ENCODE measurements at regions not wholly inside any gene's neighbourhood (a gene's known extent, or its start where the extent isn't known, plus 50 kb on each side); places are given as distances from the start of the nearest gene placed in this dataset.

- DNase-seq (no peak), ATAC-seq (replicated peaks in 1 of 4) (no peak)
- H3K4me3 ChIP-seq (ENCODE audit: control insufficient read depth in 1 of 2, extremely low read depth in 1 of 2, low read length in 1 of 2) = no peak overlapping the region
- H3K4me1 ChIP-seq (ENCODE audit: control insufficient read depth in 1 of 2, extremely low read depth in 1 of 2, insufficient read depth in 2 of 2, low read length in 2 of 2) = no peaks in the 10 kb centered on the region
- no peaks in the 10 kb centered on the region for H3K27me3 ChIP-seq (replicated peaks in 1 of 2; ENCODE audit: control insufficient read depth in 2 of 2, extremely low read depth in 1 of 2, insufficient read depth in 2 of 2, low read length in 1 of 2)
- no peak overlapping the region for H3K27ac ChIP-seq (ENCODE audit: low read length)
- CTCF ChIA-PET = no interaction called here
- no peaks in the 10 kb centered on the region for H3K27me3 Mint-ChIP-seq
- WGBS (ENCODE audit: insufficient coverage) = no CpG with 5 or more reads among the region's 4 CpGs
- no peak overlapping the region for H3K27ac Mint-ChIP-seq
- H3K36me3 ChIP-seq (ENCODE audit: control insufficient read depth in 2 of 2, extremely low read depth in 1 of 2, insufficient read depth in 1 of 2, low read length in 1 of 2) = no peaks in the 10 kb centered on the region
- POLR2A ChIA-PET = no interaction called here
- no peaks in the 10 kb centered on the region for H3K4me1 Mint-ChIP-seq
- no peak overlapping the region for H3K4me3 Mint-ChIP-seq
- no peaks in the 10 kb centered on the region for H3K9me3 Mint-ChIP-seq
- no peaks in the 10 kb centered on the region for H3K9me3 ChIP-seq
- no peaks in the 10 kb centered on the region for H3K36me3 Mint-ChIP-seq
These were observed 310.3 kb upstream of the EDNRB start for GRCh38 chr13:78228940-78229339.

- Histone ChIP-seq H3K27ac (ENCODE audit: low read length) (no peak overlapping the region), H3K9me3 (no peaks in the 10 kb centered on the region), H3K27me3 (replicated peaks in 1 of 2; ENCODE audit: control insufficient read depth in 2 of 2, extremely low read depth in 1 of 2, insufficient read depth in 2 of 2, low read length in 1 of 2) (no peaks in the 10 kb centered on the region), H3K36me3 (ENCODE audit: control insufficient read depth in 2 of 2, extremely low read depth in 1 of 2, insufficient read depth in 1 of 2, low read length in 1 of 2) (no peaks in the 10 kb centered on the region), H3K4me1 (ENCODE audit: control insufficient read depth in 1 of 2, extremely low read depth in 1 of 2, insufficient read depth in 2 of 2, low read length in 2 of 2) (no peaks in the 10 kb centered on the region), H3K4me3 (ENCODE audit: control insufficient read depth in 1 of 2, extremely low read depth in 1 of 2, low read length in 1 of 2) (no peak overlapping the region)
- Mint-ChIP-seq H3K27ac (no peak overlapping the region), H3K27me3 (no peaks in the 10 kb centered on the region), H3K4me3 (no peak overlapping the region), H3K36me3 (no peaks in the 10 kb centered on the region), H3K9me3 (no peaks in the 10 kb centered on the region), H3K4me1 (no peaks in the 10 kb centered on the region)
- POLR2A ChIA-PET = no interaction called here
- ATAC-seq (replicated peaks in 1 of 4) = no peak
- CTCF ChIA-PET = no interaction called here
- WGBS (ENCODE audit: insufficient coverage) = no CpG with 5 or more reads among the region's 1 CpG
- DNase-seq = no peak
These were observed 309.6 kb upstream of the EDNRB start for GRCh38 chr13:78228211-78228610.

- no peak for DNase-seq
- Histone ChIP-seq H3K36me3 (ENCODE audit: control insufficient read depth in 2 of 2, extremely low read depth in 1 of 2, insufficient read depth in 1 of 2, low read length in 1 of 2) (no peaks in the 10 kb centered on the region), H3K27me3 (replicated peaks in 1 of 2; ENCODE audit: control insufficient read depth in 2 of 2, extremely low read depth in 1 of 2, insufficient read depth in 2 of 2, low read length in 1 of 2) (no peaks in the 10 kb centered on the region), H3K9me3 (no peaks in the 10 kb centered on the region), H3K4me1 (ENCODE audit: control insufficient read depth in 1 of 2, extremely low read depth in 1 of 2, insufficient read depth in 2 of 2, low read length in 2 of 2) (no peaks in the 10 kb centered on the region), H3K27ac (ENCODE audit: low read length) (no peak overlapping the region), H3K4me3 (ENCODE audit: control insufficient read depth in 1 of 2, extremely low read depth in 1 of 2, low read length in 1 of 2) (no peak overlapping the region)
- no peaks in the 10 kb centered on the region for H3K9me3 Mint-ChIP-seq
- no peak overlapping the region for H3K27ac Mint-ChIP-seq
- ChIA-PET POLR2A (no interaction called here), CTCF (no interaction called here)
- no peak overlapping the region for H3K4me3 Mint-ChIP-seq
- no peaks in the 10 kb centered on the region for H3K27me3 Mint-ChIP-seq
- no CpG with 5 or more reads among the region's 3 CpGs for WGBS (ENCODE audit: insufficient coverage)
- H3K36me3 Mint-ChIP-seq = no peaks in the 10 kb centered on the region
- ATAC-seq (replicated peaks in 1 of 4) = no peak
- no peaks in the 10 kb centered on the region for H3K4me1 Mint-ChIP-seq
These were observed 309.1 kb upstream of the EDNRB start for GRCh38 chr13:78227709-78228108.

- Histone ChIP-seq H3K36me3 (ENCODE audit: control insufficient read depth in 2 of 2, extremely low read depth in 1 of 2, insufficient read depth in 1 of 2, low read length in 1 of 2) (no peaks in the 10 kb centered on the region), H3K4me3 (ENCODE audit: control insufficient read depth in 1 of 2, extremely low read depth in 1 of 2, low read length in 1 of 2) (no peak overlapping the region), H3K9me3 (no peaks in the 10 kb centered on the region), H3K27me3 (replicated peaks in 1 of 2; ENCODE audit: control insufficient read depth in 2 of 2, extremely low read depth in 1 of 2, insufficient read depth in 2 of 2, low read length in 1 of 2) (no peaks in the 10 kb centered on the region), H3K27ac (ENCODE audit: low read length) (no peak overlapping the region), H3K4me1 (ENCODE audit: control insufficient read depth in 1 of 2, extremely low read depth in 1 of 2, insufficient read depth in 2 of 2, low read length in 2 of 2) (no peaks in the 10 kb centered on the region)
- no peak overlapping the region for H3K4me3 Mint-ChIP-seq
- ChIA-PET CTCF (interaction anchor here (0.5 to 0.8 kb wide), 3 partner anchors 20 to 221 kb away, joined by 3 to 7 read pairs (median 4); no protein-coding TSS in a partner anchor), POLR2A (interaction anchor here in 1 of 2 donors (0.7 kb wide), 1 partner anchor 800 kb away, joined by 18 read pairs; no protein-coding TSS in a partner anchor)
- ATAC-seq (replicated peaks in 1 of 4) (no peak), DNase-seq (no peak)
- no peaks in the 10 kb centered on the region for H3K36me3 Mint-ChIP-seq
- no CpG with 5 or more reads among the region's 4 CpGs for WGBS (ENCODE audit: insufficient coverage)
- H3K27me3 Mint-ChIP-seq = no peaks in the 10 kb centered on the region
- no peak overlapping the region for H3K27ac Mint-ChIP-seq
- no peaks in the 10 kb centered on the region for H3K4me1 Mint-ChIP-seq
- no peaks in the 10 kb centered on the region for H3K9me3 Mint-ChIP-seq
These were observed 297.0 kb upstream of the EDNRB start for GRCh38 chr13:78215458-78216108.

- Mint-ChIP-seq H3K9me3 (no peaks in the 10 kb centered on the region), H3K4me1 (no peaks in the 10 kb centered on the region), H3K27ac (no peak overlapping the region), H3K27me3 (peaks cover 0 to 11% of the 10 kb centered on the region in 2 donors), H3K36me3 (no peaks in the 10 kb centered on the region), H3K4me3 (no peak overlapping the region)
- no peak overlapping the region for H3K27ac ChIP-seq (ENCODE audit: low read length)
- no peak for ATAC-seq (replicated peaks in 1 of 4)
- no peaks in the 10 kb centered on the region for H3K9me3 ChIP-seq
- POLR2A ChIA-PET = no interaction called here
- no peaks in the 10 kb centered on the region for H3K4me1 ChIP-seq (ENCODE audit: control insufficient read depth in 1 of 2, extremely low read depth in 1 of 2, insufficient read depth in 2 of 2, low read length in 2 of 2)
- no peak overlapping the region for H3K4me3 ChIP-seq (ENCODE audit: control insufficient read depth in 1 of 2, extremely low read depth in 1 of 2, low read length in 1 of 2)
- no peaks in the 10 kb centered on the region for H3K27me3 ChIP-seq (replicated peaks in 1 of 2; ENCODE audit: control insufficient read depth in 2 of 2, extremely low read depth in 1 of 2, insufficient read depth in 2 of 2, low read length in 1 of 2)
- no CpG with 5 or more reads among the region's 3 CpGs for WGBS (ENCODE audit: insufficient coverage)
- DNase-seq = no peak
- CTCF ChIA-PET = no interaction called here
- no peaks in the 10 kb centered on the region for H3K36me3 ChIP-seq (ENCODE audit: control insufficient read depth in 2 of 2, extremely low read depth in 1 of 2, insufficient read depth in 1 of 2, low read length in 1 of 2)
These were observed 282.8 kb upstream of the EDNRB start for GRCh38 chr13:78201411-78201810.

- ChIA-PET CTCF (no interaction called here), POLR2A (no interaction called here)
- no peak for DNase-seq
- Histone ChIP-seq H3K27ac (ENCODE audit: low read length) (no peak overlapping the region), H3K4me3 (ENCODE audit: control insufficient read depth in 1 of 2, extremely low read depth in 1 of 2, low read length in 1 of 2) (no peak overlapping the region), H3K27me3 (replicated peaks in 1 of 2; ENCODE audit: control insufficient read depth in 2 of 2, extremely low read depth in 1 of 2, insufficient read depth in 2 of 2, low read length in 1 of 2) (no peaks in the 10 kb centered on the region), H3K36me3 (ENCODE audit: control insufficient read depth in 2 of 2, extremely low read depth in 1 of 2, insufficient read depth in 1 of 2, low read length in 1 of 2) (no peaks in the 10 kb centered on the region), H3K9me3 (no peaks in the 10 kb centered on the region), H3K4me1 (ENCODE audit: control insufficient read depth in 1 of 2, extremely low read depth in 1 of 2, insufficient read depth in 2 of 2, low read length in 2 of 2) (no peaks in the 10 kb centered on the region)
- Mint-ChIP-seq H3K9me3 (no peaks in the 10 kb centered on the region), H3K27ac (no peak overlapping the region), H3K4me1 (no peaks in the 10 kb centered on the region), H3K27me3 (peaks cover 0 to 13% of the 10 kb centered on the region in 2 donors), H3K36me3 (no peaks in the 10 kb centered on the region), H3K4me3 (no peak overlapping the region)
- ATAC-seq (replicated peaks in 1 of 4) = no peak
- no CpG with 5 or more reads among the region's 3 CpGs for WGBS (ENCODE audit: insufficient coverage)
These were observed 280.2 kb upstream of the EDNRB start for GRCh38 chr13:78198821-78199220.

- Histone ChIP-seq H3K4me1 (ENCODE audit: control insufficient read depth in 1 of 2, extremely low read depth in 1 of 2, insufficient read depth in 2 of 2, low read length in 2 of 2) (no peaks in the 10 kb centered on the region), H3K9me3 (no peaks in the 10 kb centered on the region), H3K27ac (ENCODE audit: low read length) (no peak overlapping the region), H3K36me3 (ENCODE audit: control insufficient read depth in 2 of 2, extremely low read depth in 1 of 2, insufficient read depth in 1 of 2, low read length in 1 of 2) (no peaks in the 10 kb centered on the region), H3K27me3 (replicated peaks in 1 of 2; ENCODE audit: control insufficient read depth in 2 of 2, extremely low read depth in 1 of 2, insufficient read depth in 2 of 2, low read length in 1 of 2) (no peaks in the 10 kb centered on the region), H3K4me3 (ENCODE audit: control insufficient read depth in 1 of 2, extremely low read depth in 1 of 2, low read length in 1 of 2) (no peak overlapping the region)
- Mint-ChIP-seq H3K4me1 (no peaks in the 10 kb centered on the region), H3K27ac (no peak overlapping the region), H3K4me3 (no peak overlapping the region), H3K36me3 (no peaks in the 10 kb centered on the region), H3K27me3 (peaks cover 0 to 15% of the 10 kb centered on the region in 2 donors), H3K9me3 (no peaks in the 10 kb centered on the region)
- DNase-seq (no peak), ATAC-seq (replicated peaks in 1 of 4) (no peak)
- ChIA-PET POLR2A (no interaction called here), CTCF (no interaction called here)
- WGBS (ENCODE audit: insufficient coverage) = no CpG with 5 or more reads among the region's 1 CpG
These were observed 279.8 kb upstream of the EDNRB start for GRCh38 chr13:78198419-78198818.
